HFFc6 (cell line): ENCODE measurements at regions not wholly inside any gene's neighbourhood (a gene's known extent, or its start where the extent isn't known, plus 50 kb on each side); places are given as distances from the start of the nearest gene placed in this dataset.

Experiments
- DNase-seq: peaks from one replicate; pipeline ENCODE4 v3.0.0-alpha.2; 2018
- H3K27ac Mint-ChIP-seq: 2 replicates; pipeline ENCODE4 v1.8.0; 2020; ENCODE audit warnings: mild to moderate bottlenecking, mixed read lengths
- H3K27me3 Mint-ChIP-seq: 2 replicates; pipeline ENCODE4 v1.8.0; 2021; ENCODE audit warnings: mild to moderate bottlenecking, moderate library complexity, mixed read lengths; ENCODE audit not compliant: insufficient read depth
- H3K36me3 Mint-ChIP-seq: 2 replicates; pipeline ENCODE4 v1.8.0; 2021; ENCODE audit warnings: low read depth, mixed read lengths
- H3K4me1 Mint-ChIP-seq: 2 replicates; pipeline ENCODE4 v1.8.0; 2020; ENCODE audit warnings: low read depth, mixed read lengths
- H3K4me3 Mint-ChIP-seq: 2 replicates; pipeline ENCODE4 v1.8.0; 2020; ENCODE audit warnings: mild to moderate bottlenecking, moderate library complexity, mixed read lengths
- H3K9me3 Mint-ChIP-seq: 2 replicates; pipeline ENCODE4 v1.8.0; 2020; ENCODE audit warnings: mild to moderate bottlenecking, mixed read lengths
- CTCF ChIP-seq: fragments of 200-600 bp; sonication (generic); IDR thresholded peaks from 2 replicates; pipeline ENCODE4 v1.5.0; 2021; ENCODE audit warnings: antibody characterized with exemption, mild to moderate bottlenecking

- Mint-ChIP-seq H3K27me3 (no peaks in the 10 kb centered on the region; the same call in 1 of the 2 replicates), H3K9me3 (peaks cover 13% of the 10 kb centered on the region), H3K36me3 (peaks cover 14% of the 10 kb centered on the region), H3K4me1 (peaks cover 54% of the 10 kb centered on the region), H3K4me3 (peak overlapping the region; percentile 71), H3K27ac (peak overlapping the region; percentile 86)
- DNase-seq = peak; percentile 30
- no peak for TF ChIP-seq CTCF
Observed at GRCh38 chr3:30493911-30494311, 112.5 kb upstream of the TGFBR2 start.

- Mint-ChIP-seq H3K9me3 (0 out of 2 replicates have a peak, but pooled peaks cover 2% of the 10 kb centered on the region), H3K27me3 (no peaks in the 10 kb centered on the region; the same call in 1 of the 2 replicates), H3K27ac (peak overlapping the region; percentile 86), H3K36me3 (peaks cover 5% of the 10 kb centered on the region), H3K4me3 (peak overlapping the region; percentile 72; the same call in 1 of the 2 replicates), H3K4me1 (peaks cover 57% of the 10 kb centered on the region)
- no peak for DNase-seq
- TF ChIP-seq CTCF = no peak
Observed at GRCh38 chr3:30495172-30496065, 111.0 kb upstream of the TGFBR2 start.

GRCh38 chr3:30496066-30496966 lies 110.1 kb upstream of the TGFBR2 start:
- Mint-ChIP-seq H3K9me3 (no peaks in the 10 kb centered on the region), H3K36me3 (peaks cover 9% of the 10 kb centered on the region), H3K27ac (peak overlapping the region; percentile 86), H3K27me3 (no peaks in the 10 kb centered on the region; the same call in 1 of the 2 replicates), H3K4me1 (peaks cover 66% of the 10 kb centered on the region), H3K4me3 (peak overlapping the region; percentile 72)
- no peak for TF ChIP-seq CTCF
- peak; percentile 54 for DNase-seq

- Mint-ChIP-seq H3K9me3 (no peaks in the 10 kb centered on the region), H3K27me3 (no peaks in the 10 kb centered on the region; the same call in 1 of the 2 replicates), H3K4me3 (no peak overlapping the region), H3K36me3 (peaks cover 9% of the 10 kb centered on the region), H3K27ac (no peak overlapping the region), H3K4me1 (peaks cover 74% of the 10 kb centered on the region)
- TF ChIP-seq CTCF = no peak
- DNase-seq = no peak
Observed at GRCh38 chr3:30498587-30498967, 107.8 kb upstream of the TGFBR2 start.

- no peak for DNase-seq
- H3K9me3 Mint-ChIP-seq = no peaks in the 10 kb centered on the region
- H3K4me3 Mint-ChIP-seq = no peak overlapping the region
- H3K27ac Mint-ChIP-seq = no peak overlapping the region
- peaks cover 63% of the 10 kb centered on the region for H3K4me1 Mint-ChIP-seq
- no peak for TF ChIP-seq CTCF
- H3K36me3 Mint-ChIP-seq = peaks cover 9% of the 10 kb centered on the region
- no peaks in the 10 kb centered on the region; the same call in 1 of the 2 replicates for H3K27me3 Mint-ChIP-seq
Observed at GRCh38 chr3:30500666-30501399, 105.6 kb upstream of the TGFBR2 start.
